ENCODE measurements at regions not wholly inside any gene's neighbourhood (a gene's known extent, or its start where the extent isn't known, plus 50 kb on each side); places are given as distances from the start of the nearest gene placed in this dataset.
A peak's percentile ranks its signal among the peaks of the same experiment; 100 is the strongest.

DNA sequence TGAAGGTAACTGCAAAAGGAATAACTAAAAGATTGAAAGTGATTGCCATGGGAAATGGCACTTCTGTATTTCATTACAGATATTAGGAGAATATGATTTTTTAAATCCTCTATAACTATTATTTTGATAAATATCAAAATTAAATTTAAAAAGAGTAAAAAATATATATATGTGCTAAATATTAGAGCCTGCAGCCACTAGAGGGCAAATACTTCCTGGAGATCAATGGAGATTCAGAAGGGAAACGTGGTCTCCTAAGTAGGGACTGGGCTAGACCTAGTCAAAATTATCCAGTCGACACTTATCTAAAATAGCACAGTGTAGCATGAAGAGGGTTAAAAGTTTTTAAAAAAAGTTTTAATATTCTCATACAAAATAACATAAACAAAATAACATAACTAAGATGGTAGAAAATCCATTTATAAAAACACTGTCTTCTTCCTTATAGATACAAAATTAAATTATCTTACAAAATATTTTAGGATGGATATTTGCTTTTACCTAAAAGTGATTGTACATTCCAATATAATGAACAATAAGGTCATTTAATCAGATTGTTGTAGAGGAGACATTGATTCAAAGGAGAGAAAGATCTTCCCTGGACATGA is 434.3 kb downstream of the MDFIC start:
- no peak overlapping the region for H3K4me3 ChIP-seq (ENCODE audit: low read length)
- TF ChIP-seq, protein P1, sequence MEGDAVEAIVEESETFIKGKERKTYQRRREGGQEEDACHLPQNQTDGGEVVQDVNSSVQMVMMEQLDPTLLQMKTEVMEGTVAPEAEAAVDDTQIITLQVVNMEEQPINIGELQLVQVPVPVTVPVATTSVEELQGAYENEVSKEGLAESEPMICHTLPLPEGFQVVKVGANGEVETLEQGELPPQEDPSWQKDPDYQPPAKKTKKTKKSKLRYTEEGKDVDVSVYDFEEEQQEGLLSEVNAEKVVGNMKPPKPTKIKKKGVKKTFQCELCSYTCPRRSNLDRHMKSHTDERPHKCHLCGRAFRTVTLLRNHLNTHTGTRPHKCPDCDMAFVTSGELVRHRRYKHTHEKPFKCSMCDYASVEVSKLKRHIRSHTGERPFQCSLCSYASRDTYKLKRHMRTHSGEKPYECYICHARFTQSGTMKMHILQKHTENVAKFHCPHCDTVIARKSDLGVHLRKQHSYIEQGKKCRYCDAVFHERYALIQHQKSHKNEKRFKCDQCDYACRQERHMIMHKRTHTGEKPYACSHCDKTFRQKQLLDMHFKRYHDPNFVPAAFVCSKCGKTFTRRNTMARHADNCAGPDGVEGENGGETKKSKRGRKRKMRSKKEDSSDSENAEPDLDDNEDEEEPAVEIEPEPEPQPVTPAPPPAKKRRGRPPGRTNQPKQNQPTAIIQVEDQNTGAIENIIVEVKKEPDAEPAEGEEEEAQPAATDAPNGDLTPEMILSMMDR (conservative IDR thresholded peaks at IDR 0.05; ENCODE audit: low read depth, low read length) = peak; percentile 65
- DNase-seq (ENCODE audit: low read depth) = no peak

DNA sequence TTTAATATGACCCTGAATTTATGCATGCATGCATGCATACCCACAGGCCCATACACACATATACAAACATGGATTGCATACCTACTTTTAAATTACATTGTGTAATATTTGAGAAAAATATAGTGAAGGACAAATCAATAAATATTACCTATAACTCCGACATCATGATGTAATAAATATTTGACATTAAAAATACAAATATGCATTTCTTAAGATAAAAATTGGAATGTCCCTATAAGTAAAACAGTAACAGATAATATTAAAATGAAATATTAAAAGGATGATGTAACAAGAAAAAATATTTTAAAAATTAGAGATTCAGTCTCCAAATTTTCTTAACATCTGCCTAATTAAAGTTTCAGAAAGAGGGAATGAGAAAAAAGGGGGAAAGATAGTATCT is 433.0 kb downstream of the MDFIC start:
- TF ChIP-seq, protein P1 (conservative IDR thresholded peaks at IDR 0.05; ENCODE audit: low read depth, low read length) = no peak
- no peak for DNase-seq (ENCODE audit: low read depth)

DNA sequence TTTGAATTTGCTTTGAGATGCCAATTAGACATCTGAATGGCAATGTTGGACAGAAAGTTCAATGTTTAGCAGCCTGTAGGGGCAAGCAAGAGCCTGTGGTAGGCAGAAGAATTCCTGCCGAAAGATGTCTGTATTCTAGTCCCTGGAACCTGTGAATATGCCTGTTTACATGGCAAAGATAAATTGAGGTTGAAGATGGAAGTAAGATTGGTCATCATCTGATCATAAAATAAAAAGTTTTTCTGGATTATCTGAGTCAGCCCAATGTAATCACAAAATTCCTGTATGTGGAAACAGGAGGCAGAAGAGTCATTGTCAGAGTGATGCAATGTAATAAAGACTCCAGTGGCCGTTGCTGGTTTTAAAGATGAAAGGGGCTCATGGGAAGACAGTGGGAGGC is 430.5 kb downstream of the MDFIC start:
- H3K4me3 ChIP-seq (ENCODE audit: low read length) = no peak overlapping the region
- TF ChIP-seq, protein P1 (conservative IDR thresholded peaks at IDR 0.05; ENCODE audit: low read depth, low read length) = no peak
- no peak for DNase-seq (ENCODE audit: low read depth)

More for the DNA sequence above, 433.0 kb downstream of the MDFIC start:
- no peak overlapping the region for H3K4me3 ChIP-seq (ENCODE audit: low read length)

DNA sequence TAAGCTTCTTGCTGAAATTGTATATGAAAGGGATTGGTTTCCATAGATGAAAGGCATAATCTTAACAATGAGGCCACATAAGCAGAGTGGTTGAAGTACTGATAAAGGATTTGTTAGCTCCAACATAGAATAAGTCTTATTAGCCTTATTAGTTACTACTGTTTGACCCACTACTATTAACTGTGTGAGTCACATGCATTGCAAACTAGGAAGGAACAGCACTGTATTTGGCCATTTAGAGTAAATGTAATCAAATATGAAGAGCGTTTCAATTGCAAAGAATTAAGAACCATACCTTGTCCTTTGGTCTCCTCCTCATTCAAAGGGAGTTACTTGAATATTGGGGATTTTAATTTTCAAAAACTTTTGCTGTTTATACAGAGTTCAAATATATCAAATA is 428.9 kb downstream of the MDFIC start:
- no peak for DNase-seq (ENCODE audit: low read depth)
- TF ChIP-seq, protein P1 (conservative IDR thresholded peaks at IDR 0.05; ENCODE audit: low read depth, low read length) = no peak
- no peak overlapping the region for H3K4me3 ChIP-seq (ENCODE audit: low read length)

DNA sequence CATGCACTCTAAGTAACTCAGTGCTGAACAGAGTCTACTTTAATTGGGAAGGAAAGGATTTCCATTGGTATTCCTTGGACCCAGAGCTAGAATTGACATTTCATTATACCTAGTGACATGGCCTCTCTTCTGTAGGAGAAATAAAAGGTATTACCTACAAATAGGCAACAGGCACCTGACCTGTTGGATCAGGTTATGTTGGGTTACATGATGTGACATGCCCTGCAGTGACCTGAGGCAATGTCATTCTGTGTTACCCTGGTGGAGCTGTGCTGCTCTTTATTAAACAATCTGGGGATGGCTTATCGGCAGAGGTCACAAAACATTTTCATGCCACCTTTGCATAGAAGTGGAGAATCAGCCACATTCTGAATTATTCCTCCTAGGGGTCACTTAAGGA is 427.7 kb downstream of the MDFIC start:
- H3K4me3 ChIP-seq (ENCODE audit: low read length) = no peak overlapping the region
- DNase-seq (ENCODE audit: low read depth) = no peak
- TF ChIP-seq, protein P1 (conservative IDR thresholded peaks at IDR 0.05; ENCODE audit: low read depth, low read length) = no peak

DNA sequence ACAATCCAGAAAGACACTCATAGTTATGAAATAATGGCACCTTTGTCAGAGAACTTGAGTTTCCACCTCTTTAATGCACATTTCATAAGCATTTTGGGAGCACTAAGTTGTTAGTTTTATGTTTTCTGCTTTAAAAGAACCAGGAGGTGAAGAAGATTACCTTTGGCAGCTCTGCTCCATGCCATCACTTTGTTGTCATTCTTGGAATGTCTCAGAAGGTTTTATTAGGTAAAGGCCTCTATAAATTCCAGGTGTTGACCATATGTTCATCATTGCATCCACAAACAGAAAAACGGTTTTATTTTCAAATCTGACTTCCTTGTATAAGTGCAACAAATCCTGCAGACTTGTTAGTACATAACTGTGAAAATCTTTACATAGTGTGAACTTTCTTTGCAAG is 424.8 kb downstream of the MDFIC start:
- no peak for DNase-seq (ENCODE audit: low read depth)
- no peak overlapping the region for H3K4me3 ChIP-seq (ENCODE audit: low read length)
- TF ChIP-seq, protein P1 (conservative IDR thresholded peaks at IDR 0.05; ENCODE audit: low read depth, low read length) = no peak

DNA sequence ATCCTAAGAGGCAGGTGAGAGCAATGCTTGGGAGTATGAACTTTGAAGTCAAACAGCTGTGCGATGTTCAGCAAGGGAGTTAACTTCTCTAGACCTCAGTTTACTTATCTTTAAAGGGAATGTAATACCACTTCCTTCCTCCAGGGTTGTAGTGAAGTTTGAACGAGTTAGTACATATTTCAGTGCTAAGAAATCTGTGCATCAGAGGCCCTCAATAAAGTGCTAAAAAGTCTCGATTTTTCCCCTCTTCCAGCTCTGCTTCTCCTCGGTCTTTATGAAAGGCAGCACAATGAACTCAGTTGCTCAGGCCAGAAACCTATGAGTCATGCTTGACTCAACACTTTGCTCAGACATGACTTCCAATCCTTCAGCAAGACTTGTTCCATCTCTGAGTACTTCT is 418.9 kb downstream of the MDFIC start:
- H3K4me3 ChIP-seq (ENCODE audit: low read length) = no peak overlapping the region
- DNase-seq (ENCODE audit: low read depth) = peak; percentile 31
- TF ChIP-seq, protein P1 (conservative IDR thresholded peaks at IDR 0.05; ENCODE audit: low read depth, low read length) = peak; percentile 23
